GM12874 (cell line): ENCODE measurements at regions not wholly inside any gene's neighbourhood (a gene's known extent, or its start where the extent isn't known, plus 50 kb on each side); places are given as distances from the start of the nearest gene placed in this dataset.

Experiments
- TF ChIP-seq, protein P1 (sequence below): IDR thresholded peaks from 2 replicates; pipeline ENCODE4 v1.5.1; 2011; ENCODE audit warnings: low read depth, mild to moderate bottlenecking, control low read depth, low read length, moderate library complexity; ENCODE audit not compliant: insufficient read depth

DNA sequence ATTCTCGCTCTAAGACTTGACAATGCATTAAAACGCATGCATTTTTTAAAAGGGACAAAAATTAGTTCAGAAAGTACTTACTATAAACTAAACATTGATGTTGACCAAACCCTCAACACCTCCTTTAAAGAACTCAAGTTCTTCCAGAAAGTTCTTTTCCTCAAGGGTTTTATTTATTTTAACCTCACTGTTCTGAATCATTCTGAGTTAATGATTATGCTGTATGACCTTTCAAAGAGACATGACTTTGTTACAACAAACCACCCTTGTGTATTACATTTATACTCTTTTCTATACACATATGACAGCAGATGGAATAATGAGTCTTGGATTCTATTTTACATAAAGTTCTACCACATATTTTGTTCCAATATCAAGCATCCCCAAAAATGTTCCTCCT, 139.8 kb upstream of the CCDC150 start:
- TF ChIP-seq, protein P1, sequence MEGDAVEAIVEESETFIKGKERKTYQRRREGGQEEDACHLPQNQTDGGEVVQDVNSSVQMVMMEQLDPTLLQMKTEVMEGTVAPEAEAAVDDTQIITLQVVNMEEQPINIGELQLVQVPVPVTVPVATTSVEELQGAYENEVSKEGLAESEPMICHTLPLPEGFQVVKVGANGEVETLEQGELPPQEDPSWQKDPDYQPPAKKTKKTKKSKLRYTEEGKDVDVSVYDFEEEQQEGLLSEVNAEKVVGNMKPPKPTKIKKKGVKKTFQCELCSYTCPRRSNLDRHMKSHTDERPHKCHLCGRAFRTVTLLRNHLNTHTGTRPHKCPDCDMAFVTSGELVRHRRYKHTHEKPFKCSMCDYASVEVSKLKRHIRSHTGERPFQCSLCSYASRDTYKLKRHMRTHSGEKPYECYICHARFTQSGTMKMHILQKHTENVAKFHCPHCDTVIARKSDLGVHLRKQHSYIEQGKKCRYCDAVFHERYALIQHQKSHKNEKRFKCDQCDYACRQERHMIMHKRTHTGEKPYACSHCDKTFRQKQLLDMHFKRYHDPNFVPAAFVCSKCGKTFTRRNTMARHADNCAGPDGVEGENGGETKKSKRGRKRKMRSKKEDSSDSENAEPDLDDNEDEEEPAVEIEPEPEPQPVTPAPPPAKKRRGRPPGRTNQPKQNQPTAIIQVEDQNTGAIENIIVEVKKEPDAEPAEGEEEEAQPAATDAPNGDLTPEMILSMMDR = no peak

DNA sequence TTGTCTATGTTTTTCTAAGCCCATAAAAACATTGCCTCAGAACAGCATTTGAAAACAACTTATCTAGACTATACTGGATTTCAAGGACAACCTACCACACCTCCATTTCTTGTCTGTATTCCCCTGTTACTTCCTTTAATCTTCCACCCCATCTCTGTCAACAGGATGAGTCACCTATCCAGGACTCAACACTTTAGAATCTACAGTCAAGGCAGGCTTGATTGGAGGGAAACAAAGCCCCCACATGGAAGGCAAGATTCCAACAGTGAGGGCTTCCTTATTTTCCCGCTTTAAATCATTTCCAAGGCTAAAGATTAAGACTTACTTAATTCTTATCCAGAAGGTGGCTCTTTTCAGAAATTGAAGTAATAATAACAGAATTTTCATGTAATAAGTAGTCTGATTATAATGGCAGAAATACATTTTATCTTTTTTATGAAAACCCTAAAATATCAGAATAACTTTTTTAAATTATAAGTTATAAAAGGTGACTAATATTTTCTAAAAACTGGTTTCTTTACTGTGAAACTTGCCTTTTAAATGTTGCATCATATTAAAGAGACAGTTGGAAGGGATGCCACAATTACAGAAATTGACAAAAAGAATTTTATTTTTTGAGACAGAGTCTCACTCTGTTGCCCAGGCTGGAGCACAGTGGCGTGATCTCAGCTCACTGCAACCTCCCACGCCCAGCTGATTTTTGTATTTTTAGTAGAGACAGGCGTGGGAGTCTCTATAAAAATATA, 138.7 kb upstream of the CCDC150 start:
- TF ChIP-seq, protein P1 = no peak

DNA sequence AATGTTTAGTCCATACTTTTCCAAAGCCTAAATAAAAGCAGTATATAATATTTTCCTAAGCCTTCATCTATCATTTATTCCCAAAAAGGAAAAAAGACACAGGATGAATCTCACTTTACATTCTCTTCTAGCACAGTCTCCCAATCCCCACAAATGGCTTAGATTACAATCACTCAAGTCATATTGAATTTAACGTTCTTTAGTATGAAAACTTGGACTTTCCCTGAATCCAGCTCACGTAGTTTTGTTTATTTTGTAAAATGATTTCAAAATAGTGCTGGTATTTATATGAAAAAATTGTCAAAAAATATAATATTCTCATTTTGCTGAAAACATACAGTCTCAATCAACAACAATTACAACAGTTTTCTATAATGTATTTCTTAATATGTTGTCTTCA, 137.7 kb upstream of the CCDC150 start:
- TF ChIP-seq, protein P1 = no peak

DNA sequence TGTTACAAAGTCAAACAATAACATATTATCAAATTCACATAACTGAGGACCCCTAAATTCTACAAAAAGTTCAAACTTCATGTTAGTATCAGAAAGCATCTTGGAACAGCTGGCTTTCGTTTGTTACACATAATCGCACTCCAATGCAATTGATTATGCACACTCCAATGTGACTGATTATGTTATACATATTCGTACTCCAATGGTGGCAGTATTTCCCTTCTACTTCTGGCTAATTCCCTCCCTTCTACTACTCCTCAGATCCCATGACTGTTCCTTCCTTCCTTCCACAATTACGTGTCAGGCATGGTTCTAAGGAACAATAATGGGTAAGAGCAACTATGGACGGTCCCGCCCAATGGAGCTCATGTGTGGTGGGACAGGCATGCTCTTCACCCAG, 137.1 kb upstream of the CCDC150 start:
- TF ChIP-seq, protein P1 = no peak

DNA sequence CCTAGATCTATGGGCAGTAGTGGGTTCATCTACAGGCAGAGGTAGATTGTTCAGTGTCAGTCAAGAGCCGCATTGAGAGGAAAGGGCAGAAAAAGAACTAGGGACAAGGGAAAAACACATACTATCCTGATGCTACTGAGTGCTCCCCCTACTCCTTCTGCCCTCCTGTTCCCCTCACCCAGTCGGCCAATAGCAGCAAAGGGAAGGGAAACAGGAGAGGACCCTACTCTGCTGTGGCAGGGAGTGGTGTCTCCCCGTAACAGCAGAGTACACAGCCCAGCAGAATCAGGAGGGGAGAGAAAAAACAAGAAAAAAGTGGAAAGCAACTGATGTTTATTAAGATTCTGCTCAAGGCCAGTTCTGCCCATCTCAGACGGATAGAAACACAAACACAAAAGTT, 136.1 kb upstream of the CCDC150 start:
- TF ChIP-seq, protein P1 = no peak

DNA sequence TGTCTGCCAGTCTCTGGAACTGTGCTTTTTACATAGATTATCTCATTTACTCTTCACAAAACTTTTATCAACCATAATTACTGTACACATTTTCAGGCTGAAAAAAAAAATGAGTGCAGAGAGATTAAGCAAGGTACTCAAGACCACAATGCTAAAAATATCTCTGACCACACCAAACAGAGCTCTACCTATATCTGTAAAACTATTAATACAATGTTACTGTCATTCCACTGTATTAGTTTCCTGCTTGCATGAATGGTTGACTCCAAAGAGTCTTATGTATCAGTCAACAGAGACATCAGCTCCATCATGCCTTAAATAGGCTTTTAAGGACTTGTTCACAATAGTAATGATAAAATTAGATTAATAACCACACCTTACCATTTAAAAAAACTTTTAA, 134.7 kb upstream of the CCDC150 start:
- TF ChIP-seq, protein P1 = no peak

DNA sequence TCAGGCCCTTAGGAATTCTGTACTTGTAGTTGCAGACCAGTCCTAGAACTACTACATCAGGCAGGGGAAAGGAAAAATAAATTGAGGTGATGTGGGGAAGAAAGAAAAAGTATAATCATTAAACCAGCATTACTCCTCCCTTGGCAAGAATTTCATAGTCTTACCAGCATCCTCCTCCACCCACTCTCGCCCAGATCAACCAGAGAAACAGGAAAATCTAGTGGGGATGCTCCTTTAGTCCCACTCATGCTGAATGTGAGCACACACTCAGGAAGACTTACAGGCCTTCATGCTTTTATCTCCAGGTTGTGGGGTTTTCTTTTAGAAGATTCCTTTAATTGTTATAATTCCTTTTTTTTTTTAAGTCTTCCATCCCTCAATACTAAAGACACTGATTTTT, 129.3 kb upstream of the CCDC150 start:
- TF ChIP-seq, protein P1 = no peak
